ENCODE measurements at regions not wholly inside any gene's neighbourhood (a gene's known extent, or its start where the extent isn't known, plus 50 kb on each side); places are given as distances from the start of the nearest gene placed in this dataset.

GRCh38 chr3:144677103-144677502 is 705.5 kb downstream of the DIPK2A start:
- TF ChIP-seq CTCF (IDR thresholded peaks at IDR 0.05) (no peak), POLR2A (IDR thresholded peaks at IDR 0.05) (no peak)
